GM19240 (cell line): ENCODE measurements at regions not wholly inside any gene's neighbourhood (a gene's known extent, or its start where the extent isn't known, plus 50 kb on each side); places are given as distances from the start of the nearest gene placed in this dataset.

Experiments used
- DNase-seq: peaks from one replicate; pipeline ENCODE4 v3.0.0; 2011; ENCODE audit warnings: low spot score; ENCODE audit not compliant: insufficient read length

GRCh38 chr4:96173756-96174155 lies 333.9 kb downstream of the PDHA2 start:
- no peak for DNase-seq

DNA sequence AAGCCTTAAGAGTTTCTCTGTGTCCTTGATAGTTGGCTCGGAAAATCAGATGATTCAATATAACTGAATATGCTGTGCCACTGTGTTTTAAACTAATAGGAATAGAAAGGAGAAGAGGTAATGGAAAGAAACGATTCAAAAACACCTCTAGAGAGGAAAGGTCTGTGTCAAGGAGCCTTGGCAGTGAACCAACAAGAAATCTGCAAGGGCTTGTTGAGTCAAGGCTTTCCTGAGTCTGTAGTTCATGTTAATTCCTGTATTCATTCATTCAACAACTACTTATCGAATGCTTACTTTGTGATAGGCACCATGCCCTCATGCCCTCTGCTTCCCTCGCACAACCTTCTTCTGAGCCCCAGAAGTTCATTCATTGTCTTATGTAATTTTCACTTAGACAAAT lies 336.0 kb downstream of the PDHA2 start:
- DNase-seq, result no peak

GRCh38 chr4:96183611-96184010 lies 343.7 kb downstream of the PDHA2 start:
- no peak for DNase-seq

DNA sequence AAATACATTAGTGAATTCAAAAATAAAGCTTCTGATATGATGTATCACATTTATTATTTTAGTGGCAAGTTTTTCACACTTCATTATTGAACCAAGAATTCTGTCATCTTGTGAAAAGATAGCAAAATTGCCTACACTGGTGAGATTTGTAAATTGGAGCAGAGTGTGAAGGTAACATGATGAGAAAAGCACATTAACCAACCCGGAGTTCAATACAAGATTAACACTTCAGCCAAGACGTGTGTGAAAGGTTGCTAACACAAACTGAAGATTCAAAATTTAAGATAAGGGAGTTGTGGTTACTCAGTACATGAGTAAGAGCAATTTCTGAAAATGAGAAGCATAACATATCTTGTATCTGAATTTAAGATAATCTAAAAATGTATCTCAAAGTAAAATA lies 346.7 kb downstream of the PDHA2 start:
- no peak for DNase-seq

- no peak for DNase-seq
These were observed 349.9 kb downstream of the PDHA2 start for GRCh38 chr4:96189761-96190160.

DNA sequence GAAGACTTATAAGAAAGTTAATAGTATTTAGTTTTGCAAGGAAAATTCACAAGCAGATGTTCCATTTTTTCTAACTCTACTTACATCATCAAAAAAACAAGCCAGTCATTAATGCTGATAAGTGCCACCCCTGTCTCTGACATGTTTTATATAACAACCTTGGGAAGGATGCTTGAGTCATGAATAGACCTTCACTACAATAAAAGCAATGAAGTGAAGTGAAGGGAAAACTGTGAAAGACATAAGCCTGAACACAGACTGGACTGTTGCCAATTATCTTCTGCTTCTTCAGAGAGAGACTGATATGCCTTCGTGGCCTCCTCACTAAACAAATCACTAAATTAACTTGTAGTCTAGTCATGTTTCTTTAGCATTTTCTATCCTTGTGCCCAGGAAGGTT lies 353.2 kb downstream of the PDHA2 start:
- DNase-seq, result no peak

- no peak for DNase-seq
These were observed 355.1 kb downstream of the PDHA2 start for GRCh38 chr4:96194993-96195392.

- DNase-seq, result no peak
These were observed 365.4 kb downstream of the PDHA2 start for GRCh38 chr4:96205143-96205936.

DNA sequence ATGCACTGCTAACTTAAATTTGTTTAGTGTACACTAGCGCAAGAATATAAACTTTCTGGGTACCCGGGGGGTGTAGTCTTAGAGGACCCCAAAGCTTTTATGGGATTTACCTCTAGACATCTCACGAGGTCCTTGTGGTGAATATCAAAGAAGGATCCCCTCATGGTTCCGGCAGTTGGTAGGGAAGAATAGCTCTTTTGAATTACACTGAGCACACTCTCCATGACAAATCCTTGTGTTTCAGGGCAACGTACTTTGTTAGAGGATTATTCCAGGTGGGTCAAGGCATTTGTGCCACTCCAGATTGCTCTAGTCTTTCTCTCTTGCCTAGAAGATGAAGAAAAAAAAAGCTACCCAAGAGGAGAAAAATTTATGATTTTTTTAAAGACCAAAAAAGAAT lies 387.6 kb downstream of the PDHA2 start:
- no peak for DNase-seq

GRCh38 chr4:96228463-96228862 lies 388.6 kb downstream of the PDHA2 start:
- DNase-seq, result no peak

- DNase-seq, result no peak
These were observed 400.1 kb downstream of the PDHA2 start for GRCh38 chr4:96240041-96240440.

GRCh38 chr4:96241819-96242218 lies 401.9 kb downstream of the PDHA2 start:
- DNase-seq, result no peak

- no peak for DNase-seq
These were observed 407.2 kb downstream of the PDHA2 start for GRCh38 chr4:96247096-96247495.

- DNase-seq, result no peak
These were observed 408.3 kb downstream of the PDHA2 start for GRCh38 chr4:96248225-96248624.

DNA sequence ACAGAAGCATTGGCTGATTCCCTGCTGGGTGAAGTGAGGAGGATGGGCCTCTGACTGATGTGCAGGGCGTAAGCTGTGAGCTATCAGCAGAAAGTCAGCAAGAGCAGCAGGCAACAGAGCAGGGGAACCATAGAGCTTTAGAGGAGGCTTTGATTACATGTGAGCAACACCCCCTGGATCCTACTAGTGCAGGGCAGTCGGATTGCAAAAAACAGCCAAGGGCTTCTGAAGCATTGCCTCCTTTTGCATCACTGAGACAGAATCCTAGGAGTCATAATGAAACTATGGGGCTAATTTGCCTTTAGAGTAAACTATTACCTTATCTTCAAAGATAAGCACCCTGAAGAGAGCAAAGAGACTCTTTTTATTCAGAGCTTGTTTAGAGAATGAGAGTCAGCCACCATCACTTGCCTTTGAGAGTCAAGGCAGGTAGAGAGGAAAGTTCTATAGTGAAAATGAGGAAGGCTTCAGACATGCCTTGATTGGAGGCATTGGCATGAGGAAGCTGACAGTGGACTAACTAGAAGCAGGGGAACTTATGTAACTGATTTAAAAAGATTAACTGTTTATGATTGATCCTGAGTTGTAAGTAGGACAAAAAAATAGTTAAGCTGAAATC lies 420.3 kb downstream of the PDHA2 start:
- DNase-seq, result no peak

DNA sequence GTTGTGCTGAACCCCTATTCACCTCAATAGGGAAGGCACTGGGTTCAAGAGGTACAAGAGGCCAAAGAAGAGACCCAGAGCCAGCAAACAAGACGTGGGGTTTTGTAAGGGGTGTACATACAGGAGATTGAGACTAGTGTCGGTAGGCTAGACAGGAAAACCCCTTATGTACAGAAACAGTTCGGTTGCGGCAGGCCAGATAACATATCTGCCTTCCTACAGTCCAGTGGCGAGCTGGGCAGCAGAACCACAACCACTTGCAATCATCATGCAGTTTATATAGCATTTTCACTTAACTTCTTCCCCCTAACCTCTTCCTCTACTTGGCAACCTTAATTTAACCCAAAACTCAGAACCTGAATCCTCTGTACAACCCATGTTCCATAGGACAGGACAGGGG lies 422.2 kb downstream of the PDHA2 start:
- DNase-seq, result no peak

DNA sequence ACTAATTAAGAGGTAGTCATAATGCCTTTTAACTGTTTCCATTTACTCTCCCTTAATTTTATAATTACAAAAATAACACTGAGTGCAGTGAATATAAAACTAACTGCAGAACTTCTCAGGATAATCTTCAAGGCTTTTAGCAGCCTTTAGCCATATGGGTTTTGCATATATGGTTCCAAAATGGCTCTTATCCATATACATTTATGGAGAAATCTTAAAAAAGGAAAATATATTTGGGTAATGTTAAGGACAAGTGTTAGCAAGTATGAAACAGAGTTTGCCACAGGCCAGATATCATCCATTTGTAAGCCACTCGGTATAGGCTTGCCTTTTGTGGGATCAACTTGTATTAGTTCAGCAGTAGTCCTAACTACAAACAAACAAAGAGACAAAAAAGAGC lies 423.4 kb downstream of the PDHA2 start:
- DNase-seq, result no peak

- no peak for DNase-seq
These were observed 425.1 kb downstream of the PDHA2 start for GRCh38 chr4:96264941-96265463.

- no peak for DNase-seq
These were observed 453.9 kb downstream of the PDHA2 start for GRCh38 chr4:96293806-96294205.

- no peak for DNase-seq
These were observed 455.3 kb downstream of the PDHA2 start for GRCh38 chr4:96295143-96295741.

DNA sequence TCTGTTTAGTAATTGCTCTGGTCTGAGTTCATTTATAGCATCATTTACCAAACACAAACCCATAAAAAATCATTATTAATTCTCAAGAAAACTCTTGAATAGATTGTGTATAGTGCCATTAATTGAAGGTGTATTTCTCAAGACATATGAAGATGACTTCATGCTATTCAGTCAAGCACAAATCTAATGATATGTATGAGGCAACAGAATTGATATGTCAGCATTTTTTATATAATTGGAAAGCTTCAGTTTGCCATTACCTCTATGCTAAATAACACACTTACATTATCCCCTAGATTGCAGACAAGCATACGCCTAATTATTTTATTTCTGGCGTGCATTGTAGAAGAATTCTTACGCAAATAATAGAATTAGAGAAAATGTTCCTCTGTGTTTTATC lies 461.8 kb downstream of the PDHA2 start:
- DNase-seq, result no peak

DNA sequence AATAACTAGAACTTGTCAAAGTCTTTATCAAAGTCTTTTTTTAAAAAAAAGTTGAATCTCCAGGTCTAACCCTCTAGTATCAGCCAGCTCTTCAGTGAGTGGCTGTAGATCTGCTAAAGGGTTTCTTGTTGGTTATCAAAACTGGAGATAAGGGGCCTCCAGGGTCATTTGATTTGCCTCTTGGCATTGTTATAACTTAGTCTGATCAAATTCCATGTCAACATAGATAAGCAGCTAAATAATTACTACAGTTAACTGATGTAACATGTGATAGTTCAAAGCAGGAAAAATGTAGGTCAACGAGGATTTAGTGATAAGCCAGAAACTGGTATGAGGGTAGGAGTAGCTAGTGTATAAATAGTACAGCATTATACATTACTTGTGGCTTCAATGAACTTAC lies 465.1 kb downstream of the PDHA2 start:
- no peak for DNase-seq
